AG08395 (cell line): ENCODE measurements at regions not wholly inside any gene's neighbourhood (a gene's known extent, or its start where the extent isn't known, plus 50 kb on each side); places are given as distances from the start of the nearest gene placed in this dataset.
"Not testable (repeated sequence)": the region's sequence is repeated elsewhere in the genome, so short reads cannot be mapped to it uniquely, and the experiment has no call there.

Experiments
- DNase-seq: peaks from one replicate; pipeline ENCODE4 v3.0.0; 2012; ENCODE audit warnings: mixed read lengths, low spot score

GRCh38 chr2:236415684-236416444, 151.7 kb upstream of the ASB18 start:
- DNase-seq, result no peak

- no peak for DNase-seq
These were observed 152.5 kb upstream of the ACKR3 start for GRCh38 chr2:236417150-236417549.

- DNase-seq, result no peak
These were observed 139.0 kb upstream of the ACKR3 start for GRCh38 chr2:236430584-236430983.

- DNase-seq, result no peak
These were observed 135.0 kb upstream of the ACKR3 start for GRCh38 chr2:236434593-236434992.

- no peak for DNase-seq
These were observed 129.3 kb upstream of the ACKR3 start for GRCh38 chr2:236440110-236440881.

GRCh38 chr2:236444187-236444586, 125.4 kb upstream of the ACKR3 start:
- no peak for DNase-seq

GRCh38 chr2:236445678-236446077, 123.9 kb upstream of the ACKR3 start:
- DNase-seq, result no peak

GRCh38 chr2:236446521-236446920, 123.1 kb upstream of the ACKR3 start:
- DNase-seq, result no peak

GRCh38 chr2:236449167-236449761, 120.4 kb upstream of the ACKR3 start:
- DNase-seq, result no peak

- no peak for DNase-seq
These were observed 117.4 kb upstream of the ACKR3 start for GRCh38 chr2:236452238-236452637.

- no peak for DNase-seq
These were observed 115.5 kb upstream of the ACKR3 start for GRCh38 chr2:236454076-236454475.

- no peak for DNase-seq
These were observed 110.2 kb upstream of the ACKR3 start for GRCh38 chr2:236459393-236459792.

GRCh38 chr2:236464140-236464539, 105.5 kb upstream of the ACKR3 start:
- no peak for DNase-seq

- DNase-seq, result no peak
These were observed 96.7 kb upstream of the ACKR3 start for GRCh38 chr2:236472720-236473495.

GRCh38 chr2:236473691-236474090, 95.9 kb upstream of the ACKR3 start:
- no peak for DNase-seq

- no peak for DNase-seq
These were observed 89.8 kb upstream of the ACKR3 start for GRCh38 chr2:236479814-236480213.

GRCh38 chr2:236483102-236483501, 86.5 kb upstream of the ACKR3 start:
- no peak for DNase-seq

GRCh38 chr2:236485519-236485918, 84.1 kb upstream of the ACKR3 start:
- no peak for DNase-seq

- DNase-seq, result not testable (repeated sequence)
These were observed 80.5 kb upstream of the ACKR3 start for GRCh38 chr2:236489083-236489482.

- DNase-seq, result no peak
These were observed 79.7 kb upstream of the ACKR3 start for GRCh38 chr2:236489895-236490404.

GRCh38 chr2:236496340-236496739, 73.3 kb upstream of the ACKR3 start:
- no peak for DNase-seq

GRCh38 chr2:236498369-236498768, 71.3 kb upstream of the ACKR3 start:
- DNase-seq, result peak; percentile 85
